ENCODE measurements at regions not wholly inside any gene's neighbourhood (a gene's known extent, or its start where the extent isn't known, plus 50 kb on each side); places are given as distances from the start of the nearest gene placed in this dataset.
"Not testable (repeated sequence)": the region's sequence is repeated elsewhere in the genome, so short reads cannot be mapped to it uniquely, and the experiment has no call there.

- no peak overlapping the region for H2AK5ac ChIP-seq (ENCODE audit: low read depth, low read length)
- no peak overlapping the region for H3K27ac ChIP-seq (replicated peaks; ENCODE audit: low read length)
- H4K91ac ChIP-seq (ENCODE audit: low read depth, low read length, poor library complexity), result no peak overlapping the region
- no peak overlapping the region for H2BK12ac ChIP-seq (ENCODE audit: low read length)
- H3K14ac ChIP-seq (ENCODE audit: low read length), result peak overlapping the region; percentile 42
- no peak overlapping the region for H2BK15ac ChIP-seq (ENCODE audit: low read length)
- H3K79me1 ChIP-seq (ENCODE audit: low read depth, low read length), result no peaks in the 10 kb centered on the region
- no peak overlapping the region for H3K18ac ChIP-seq (ENCODE audit: low read length)
- peak overlapping the region; percentile 19 for H2AFZ ChIP-seq (ENCODE audit: low read length)
- no peak overlapping the region for H3K23ac ChIP-seq (ENCODE audit: low read depth, low read length, poor library complexity)
- no peak overlapping the region for H4K8ac ChIP-seq (ENCODE audit: low read depth, low read length)
- no peak overlapping the region for H2BK5ac ChIP-seq (ENCODE audit: low read length)
- no peaks in the 10 kb centered on the region for H3K27me3 ChIP-seq (ENCODE audit: control insufficient read depth in 3 of 3, insufficient read depth in 3 of 3, low read depth in 1 of 3, low read length in 3 of 3)
- DNase-seq (ENCODE audit: low spot score), result no peak
- no peaks in the 10 kb centered on the region for H3K36me3 ChIP-seq (replicated peaks in 1 of 2; ENCODE audit: control insufficient read depth in 2 of 2, insufficient read depth in 2 of 2, low read length in 2 of 2)
- no peaks in the 10 kb centered on the region for H3K9me3 ChIP-seq (replicated peaks in 1 of 2; ENCODE audit: control insufficient read depth in 2 of 2, insufficient read depth in 1 of 2, low read depth in 1 of 2, low read length in 2 of 2)
- H3K4me2 ChIP-seq (ENCODE audit: insufficient read depth, low read length, poor library complexity, severe bottlenecking), result no peak overlapping the region
- H3K4ac ChIP-seq (ENCODE audit: low read length), result no peak overlapping the region
- no peak overlapping the region for H2BK120ac ChIP-seq (ENCODE audit: low read depth, low read length)
- H3K9ac ChIP-seq (ENCODE audit: low read depth, low read length, poor library complexity), result no peak overlapping the region
- H3K4me3 ChIP-seq (ENCODE audit: low read length in 2 of 2), result no peak overlapping the region
- no peaks in the 10 kb centered on the region for H3K4me1 ChIP-seq (ENCODE audit: control insufficient read depth in 2 of 2, insufficient read depth in 1 of 2, low read depth in 1 of 2, low read length in 2 of 2)
- WGBS, 2 donors (ENCODE audit: extremely low coverage in 2 of 2, insufficient read length in 2 of 2, insufficient replicate concordance in 1 of 2), result no CpG with 5 or more reads among the region's 2 CpGs
Measured at GRCh38 chr3:118671192-118671591, 363.5 kb downstream of the IGSF11 start.

GRCh38 chr3:118675305-118675704 is 359.3 kb downstream of the IGSF11 start:
- H3K18ac ChIP-seq (ENCODE audit: low read length), result no peak overlapping the region
- WGBS, 2 donors (ENCODE audit: extremely low coverage in 2 of 2, insufficient read length in 2 of 2, insufficient replicate concordance in 1 of 2), result 100% methylated on average over 1 of the region's 2 CpGs

GRCh38 chr3:118678663-118679062 is 356.0 kb downstream of the IGSF11 start:
- DNase-seq (ENCODE audit: low spot score); H2AFZ ChIP-seq (ENCODE audit: low read length); H3K27ac ChIP-seq (replicated peaks; ENCODE audit: low read length); H3K14ac ChIP-seq (ENCODE audit: low read length); H2BK12ac ChIP-seq (ENCODE audit: low read length); H4K91ac ChIP-seq (ENCODE audit: low read depth, low read length, poor library complexity); H3K18ac ChIP-seq (ENCODE audit: low read length); H2BK15ac ChIP-seq (ENCODE audit: low read length); H3K79me1 ChIP-seq (ENCODE audit: low read depth, low read length); H3K36me3 ChIP-seq (replicated peaks in 1 of 2; ENCODE audit: control insufficient read depth in 2 of 2, insufficient read depth in 2 of 2, low read length in 2 of 2); H2AK5ac ChIP-seq (ENCODE audit: low read depth, low read length); H3K4me2 ChIP-seq (ENCODE audit: insufficient read depth, low read length, poor library complexity, severe bottlenecking); H3K4ac ChIP-seq (ENCODE audit: low read length); H3K9ac ChIP-seq (ENCODE audit: low read depth, low read length, poor library complexity); H3K23ac ChIP-seq (ENCODE audit: low read depth, low read length, poor library complexity); H3K9me3 ChIP-seq (replicated peaks in 1 of 2; ENCODE audit: control insufficient read depth in 2 of 2, insufficient read depth in 1 of 2, low read depth in 1 of 2, low read length in 2 of 2); H2BK120ac ChIP-seq (ENCODE audit: low read depth, low read length); H4K8ac ChIP-seq (ENCODE audit: low read depth, low read length); H3K27me3 ChIP-seq (ENCODE audit: control insufficient read depth in 3 of 3, insufficient read depth in 3 of 3, low read depth in 1 of 3, low read length in 3 of 3); H3K4me3 ChIP-seq (ENCODE audit: low read length in 2 of 2); H3K4me1 ChIP-seq (ENCODE audit: control insufficient read depth in 2 of 2, insufficient read depth in 1 of 2, low read depth in 1 of 2, low read length in 2 of 2); H2BK5ac ChIP-seq (ENCODE audit: low read length): not testable (repeated sequence)

More at GRCh38 chr3:118675305-118675704, 359.3 kb downstream of the IGSF11 start:
- DNase-seq (ENCODE audit: low spot score), result no peak
- Histone ChIP-seq H3K27me3 (ENCODE audit: control insufficient read depth in 3 of 3, insufficient read depth in 3 of 3, low read depth in 1 of 3, low read length in 3 of 3) (no peaks in the 10 kb centered on the region), H3K79me1 (ENCODE audit: low read depth, low read length) (no peaks in the 10 kb centered on the region), H4K91ac (ENCODE audit: low read depth, low read length, poor library complexity) (no peak overlapping the region), H2BK15ac (ENCODE audit: low read length) (no peak overlapping the region), H3K27ac (replicated peaks; ENCODE audit: low read length) (no peak overlapping the region), H3K36me3 (replicated peaks in 1 of 2; ENCODE audit: control insufficient read depth in 2 of 2, insufficient read depth in 2 of 2, low read length in 2 of 2) (no peaks in the 10 kb centered on the region), H3K4me1 (ENCODE audit: control insufficient read depth in 2 of 2, insufficient read depth in 1 of 2, low read depth in 1 of 2, low read length in 2 of 2) (no peaks in the 10 kb centered on the region), H3K9me3 (replicated peaks in 1 of 2; ENCODE audit: control insufficient read depth in 2 of 2, insufficient read depth in 1 of 2, low read depth in 1 of 2, low read length in 2 of 2) (no peaks in the 10 kb centered on the region), H2BK5ac (ENCODE audit: low read length) (no peak overlapping the region), H3K14ac (ENCODE audit: low read length) (no peak overlapping the region), H3K4me2 (ENCODE audit: insufficient read depth, low read length, poor library complexity, severe bottlenecking) (no peak overlapping the region), H2AFZ (ENCODE audit: low read length) (no peak overlapping the region), H3K9ac (ENCODE audit: low read depth, low read length, poor library complexity) (no peak overlapping the region), H2BK12ac (ENCODE audit: low read length) (no peak overlapping the region), H2AK5ac (ENCODE audit: low read depth, low read length) (no peak overlapping the region), H2BK120ac (ENCODE audit: low read depth, low read length) (no peak overlapping the region), H3K4me3 (ENCODE audit: low read length in 2 of 2) (no peak overlapping the region), H4K8ac (ENCODE audit: low read depth, low read length) (no peak overlapping the region), H3K23ac (ENCODE audit: low read depth, low read length, poor library complexity) (no peak overlapping the region), H3K4ac (ENCODE audit: low read length) (no peak overlapping the region)

- no peak overlapping the region for H4K91ac ChIP-seq (ENCODE audit: low read depth, low read length, poor library complexity)
- no peak overlapping the region for H3K27ac ChIP-seq (replicated peaks; ENCODE audit: low read length)
- H2AFZ ChIP-seq (ENCODE audit: low read length), result no peak overlapping the region
- H3K4me2 ChIP-seq (ENCODE audit: insufficient read depth, low read length, poor library complexity, severe bottlenecking), result no peak overlapping the region
- no peak overlapping the region for H3K18ac ChIP-seq (ENCODE audit: low read length)
- H3K36me3 ChIP-seq (replicated peaks in 1 of 2; ENCODE audit: control insufficient read depth in 2 of 2, insufficient read depth in 2 of 2, low read length in 2 of 2), result no peaks in the 10 kb centered on the region
- no peaks in the 10 kb centered on the region for H3K9me3 ChIP-seq (replicated peaks in 1 of 2; ENCODE audit: control insufficient read depth in 2 of 2, insufficient read depth in 1 of 2, low read depth in 1 of 2, low read length in 2 of 2)
- no peak overlapping the region for H2BK120ac ChIP-seq (ENCODE audit: low read depth, low read length)
- no peak overlapping the region for H3K4ac ChIP-seq (ENCODE audit: low read length)
- no peaks in the 10 kb centered on the region for H3K79me1 ChIP-seq (ENCODE audit: low read depth, low read length)
- H2BK15ac ChIP-seq (ENCODE audit: low read length), result no peak overlapping the region
- H3K14ac ChIP-seq (ENCODE audit: low read length), result no peak overlapping the region
- H3K23ac ChIP-seq (ENCODE audit: low read depth, low read length, poor library complexity), result no peak overlapping the region
- H2BK12ac ChIP-seq (ENCODE audit: low read length), result no peak overlapping the region
- H3K27me3 ChIP-seq (ENCODE audit: control insufficient read depth in 3 of 3, insufficient read depth in 3 of 3, low read depth in 1 of 3, low read length in 3 of 3), result no peaks in the 10 kb centered on the region
- no peak overlapping the region for H4K8ac ChIP-seq (ENCODE audit: low read depth, low read length)
- no peaks in the 10 kb centered on the region for H3K4me1 ChIP-seq (ENCODE audit: control insufficient read depth in 2 of 2, insufficient read depth in 1 of 2, low read depth in 1 of 2, low read length in 2 of 2)
- DNase-seq (ENCODE audit: low spot score), result no peak
- no peak overlapping the region for H2AK5ac ChIP-seq (ENCODE audit: low read depth, low read length)
- no peak overlapping the region for H2BK5ac ChIP-seq (ENCODE audit: low read length)
- no peak overlapping the region for H3K4me3 ChIP-seq (ENCODE audit: low read length in 2 of 2)
- WGBS, 2 donors (ENCODE audit: extremely low coverage in 2 of 2, insufficient read length in 2 of 2, insufficient replicate concordance in 1 of 2), result no CpG with 5 or more reads among the region's 2 CpGs
- no peak overlapping the region for H3K9ac ChIP-seq (ENCODE audit: low read depth, low read length, poor library complexity)
Measured at GRCh38 chr3:118682921-118683320, 351.7 kb downstream of the IGSF11 start.

All from neuronal stem cell (in vitro differentiated cells).